ENCODE measurements at regions not wholly inside any gene's neighbourhood (a gene's known extent, or its start where the extent isn't known, plus 50 kb on each side); places are given as distances from the start of the nearest gene placed in this dataset.
"Not testable (repeated sequence)": the region's sequence is repeated elsewhere in the genome, so short reads cannot be mapped to it uniquely, and the experiment has no call there.

DNA sequence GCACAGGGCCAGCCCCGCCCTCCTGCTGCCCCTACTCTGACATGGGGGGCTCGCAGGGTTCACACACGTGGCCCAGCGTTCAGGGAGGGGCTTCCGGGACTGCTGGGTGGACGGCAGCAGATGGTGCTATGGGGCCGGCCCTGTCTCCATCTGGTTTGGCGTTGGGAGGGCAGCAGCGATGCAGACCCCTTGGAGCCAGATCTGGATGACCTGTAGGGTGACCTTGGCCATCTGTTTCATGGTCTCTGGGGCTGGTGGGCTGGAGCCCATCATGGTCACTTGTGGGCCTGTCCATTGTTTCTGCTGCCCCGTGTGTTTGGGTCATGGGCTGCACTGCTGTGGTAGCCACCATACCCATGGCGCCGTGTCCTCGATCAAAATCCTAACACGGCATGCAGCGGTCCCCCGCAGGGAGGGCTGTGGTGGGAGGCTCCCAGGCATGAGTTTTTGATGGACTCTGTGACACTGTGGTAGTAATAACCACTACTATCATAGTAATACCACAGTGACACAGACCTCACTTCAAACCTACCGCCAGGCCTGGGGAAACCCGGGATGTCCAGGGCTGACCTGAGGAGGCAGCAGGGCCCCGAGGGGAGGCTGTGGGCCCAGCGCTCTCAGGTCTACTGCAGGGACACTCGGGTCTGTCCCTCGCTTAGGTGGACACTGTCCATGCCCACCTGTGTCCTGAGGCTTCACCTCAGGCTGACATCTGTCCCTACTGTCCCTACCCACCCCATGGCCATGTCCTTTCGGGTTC is 359.4 kb downstream of the TMEM121 start:
- peaks cover 4% of the 10 kb centered on the region for H3K9me3 ChIP-seq (ENCODE audit: severe bottlenecking)
- H3K27ac ChIP-seq: no peak overlapping the region
- no peaks in the 10 kb centered on the region for H3K36me3 ChIP-seq
- TF ChIP-seq, protein P1, sequence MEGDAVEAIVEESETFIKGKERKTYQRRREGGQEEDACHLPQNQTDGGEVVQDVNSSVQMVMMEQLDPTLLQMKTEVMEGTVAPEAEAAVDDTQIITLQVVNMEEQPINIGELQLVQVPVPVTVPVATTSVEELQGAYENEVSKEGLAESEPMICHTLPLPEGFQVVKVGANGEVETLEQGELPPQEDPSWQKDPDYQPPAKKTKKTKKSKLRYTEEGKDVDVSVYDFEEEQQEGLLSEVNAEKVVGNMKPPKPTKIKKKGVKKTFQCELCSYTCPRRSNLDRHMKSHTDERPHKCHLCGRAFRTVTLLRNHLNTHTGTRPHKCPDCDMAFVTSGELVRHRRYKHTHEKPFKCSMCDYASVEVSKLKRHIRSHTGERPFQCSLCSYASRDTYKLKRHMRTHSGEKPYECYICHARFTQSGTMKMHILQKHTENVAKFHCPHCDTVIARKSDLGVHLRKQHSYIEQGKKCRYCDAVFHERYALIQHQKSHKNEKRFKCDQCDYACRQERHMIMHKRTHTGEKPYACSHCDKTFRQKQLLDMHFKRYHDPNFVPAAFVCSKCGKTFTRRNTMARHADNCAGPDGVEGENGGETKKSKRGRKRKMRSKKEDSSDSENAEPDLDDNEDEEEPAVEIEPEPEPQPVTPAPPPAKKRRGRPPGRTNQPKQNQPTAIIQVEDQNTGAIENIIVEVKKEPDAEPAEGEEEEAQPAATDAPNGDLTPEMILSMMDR (IDR thresholded peaks at IDR 0.05; ENCODE audit: low read depth, low read length): no peak
- peak; percentile 1 for DNase-seq
- H3K4me3 ChIP-seq (ENCODE audit: low read depth, low read length): no peak overlapping the region
- H3K27me3 ChIP-seq (ENCODE audit: insufficient read depth, low read depth, severe bottlenecking): peaks cover 67% of the 10 kb centered on the region

DNA sequence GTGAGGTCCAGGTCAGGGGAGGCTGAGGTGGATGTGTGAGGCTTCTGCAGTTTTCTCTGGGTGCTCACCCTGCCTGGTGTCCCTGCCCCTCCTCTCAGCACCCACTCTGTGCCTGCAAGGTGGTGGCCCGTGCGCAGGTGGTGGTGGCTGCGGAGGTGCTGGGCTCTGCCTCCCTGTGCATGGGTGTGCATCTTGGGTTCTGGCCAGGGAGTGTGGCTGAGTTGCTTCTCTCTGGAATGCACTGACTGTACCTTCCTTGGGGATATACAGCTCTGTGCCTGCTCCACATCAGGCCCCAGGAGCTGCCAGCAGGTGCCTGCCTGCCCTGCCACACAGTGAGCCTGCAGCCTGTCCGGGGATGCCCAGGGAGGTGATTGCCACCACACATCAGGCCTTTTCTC is 360.4 kb downstream of the TMEM121 start:
- H3K4me3 ChIP-seq (ENCODE audit: low read depth, low read length); H3K27ac ChIP-seq; H3K36me3 ChIP-seq; H3K9me3 ChIP-seq (ENCODE audit: severe bottlenecking): not testable (repeated sequence)
- DNase-seq: peak; percentile 1
- H3K27me3 ChIP-seq (ENCODE audit: insufficient read depth, low read depth, severe bottlenecking): peaks cover 68% of the 10 kb centered on the region

DNA sequence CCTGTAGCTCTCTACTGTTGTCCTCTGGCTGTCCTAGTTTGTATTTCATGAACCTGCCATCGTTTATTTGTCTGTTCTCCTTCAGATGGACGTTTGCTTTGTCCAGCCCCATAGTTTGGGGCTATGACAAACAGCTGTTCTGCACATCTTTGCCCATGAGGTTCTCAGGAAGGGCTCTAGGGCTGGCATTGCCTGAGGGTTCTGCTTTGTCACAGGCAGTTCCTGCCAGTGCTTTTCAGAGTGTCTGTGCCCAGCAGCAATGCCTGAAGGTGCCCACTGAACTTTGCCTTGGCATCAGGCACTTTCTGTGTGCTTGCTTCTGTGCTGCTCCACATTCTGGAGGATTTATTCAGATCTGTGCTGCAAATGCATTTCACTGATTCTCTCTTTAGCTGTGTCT is 361.3 kb downstream of the TMEM121 start:
- H3K27me3 ChIP-seq (ENCODE audit: insufficient read depth, low read depth, severe bottlenecking): peaks cover 69% of the 10 kb centered on the region
- no peak overlapping the region for H3K27ac ChIP-seq
- no peak for DNase-seq
- TF ChIP-seq, protein P1 (IDR thresholded peaks at IDR 0.05; ENCODE audit: low read depth, low read length): no peak
- H3K9me3 ChIP-seq (ENCODE audit: severe bottlenecking): peaks cover 4% of the 10 kb centered on the region
- no peak overlapping the region for H3K4me3 ChIP-seq (ENCODE audit: low read depth, low read length)
- no peaks in the 10 kb centered on the region for H3K36me3 ChIP-seq

DNA sequence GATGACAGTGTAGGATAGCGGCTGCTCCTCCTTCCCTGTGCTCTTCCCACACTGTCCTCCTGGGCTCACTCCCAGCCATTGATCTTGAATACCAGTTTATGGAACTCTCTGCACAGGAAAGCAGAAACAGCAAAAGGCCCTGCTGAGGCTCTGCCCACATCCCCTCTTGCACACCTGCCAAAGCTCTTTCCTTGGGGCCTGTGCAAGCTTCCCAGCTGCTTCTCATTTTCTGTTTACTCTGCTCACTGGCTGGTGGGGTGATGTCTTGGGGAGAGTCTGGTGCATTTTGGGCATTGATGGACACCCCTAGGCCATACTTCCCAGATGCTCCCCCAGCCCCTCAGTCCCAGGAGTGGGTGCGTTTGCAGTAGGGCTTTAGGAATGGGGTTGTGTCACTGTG is 361.8 kb downstream of the TMEM121 start:
- H3K4me3 ChIP-seq (ENCODE audit: low read depth, low read length): no peak overlapping the region
- H3K27me3 ChIP-seq (ENCODE audit: insufficient read depth, low read depth, severe bottlenecking): peaks cover 66% of the 10 kb centered on the region
- DNase-seq: no peak
- H3K27ac ChIP-seq: no peak overlapping the region
- peaks cover 4% of the 10 kb centered on the region for H3K9me3 ChIP-seq (ENCODE audit: severe bottlenecking)
- H3K36me3 ChIP-seq: no peaks in the 10 kb centered on the region
- TF ChIP-seq, protein P1 (IDR thresholded peaks at IDR 0.05; ENCODE audit: low read depth, low read length): no peak

DNA sequence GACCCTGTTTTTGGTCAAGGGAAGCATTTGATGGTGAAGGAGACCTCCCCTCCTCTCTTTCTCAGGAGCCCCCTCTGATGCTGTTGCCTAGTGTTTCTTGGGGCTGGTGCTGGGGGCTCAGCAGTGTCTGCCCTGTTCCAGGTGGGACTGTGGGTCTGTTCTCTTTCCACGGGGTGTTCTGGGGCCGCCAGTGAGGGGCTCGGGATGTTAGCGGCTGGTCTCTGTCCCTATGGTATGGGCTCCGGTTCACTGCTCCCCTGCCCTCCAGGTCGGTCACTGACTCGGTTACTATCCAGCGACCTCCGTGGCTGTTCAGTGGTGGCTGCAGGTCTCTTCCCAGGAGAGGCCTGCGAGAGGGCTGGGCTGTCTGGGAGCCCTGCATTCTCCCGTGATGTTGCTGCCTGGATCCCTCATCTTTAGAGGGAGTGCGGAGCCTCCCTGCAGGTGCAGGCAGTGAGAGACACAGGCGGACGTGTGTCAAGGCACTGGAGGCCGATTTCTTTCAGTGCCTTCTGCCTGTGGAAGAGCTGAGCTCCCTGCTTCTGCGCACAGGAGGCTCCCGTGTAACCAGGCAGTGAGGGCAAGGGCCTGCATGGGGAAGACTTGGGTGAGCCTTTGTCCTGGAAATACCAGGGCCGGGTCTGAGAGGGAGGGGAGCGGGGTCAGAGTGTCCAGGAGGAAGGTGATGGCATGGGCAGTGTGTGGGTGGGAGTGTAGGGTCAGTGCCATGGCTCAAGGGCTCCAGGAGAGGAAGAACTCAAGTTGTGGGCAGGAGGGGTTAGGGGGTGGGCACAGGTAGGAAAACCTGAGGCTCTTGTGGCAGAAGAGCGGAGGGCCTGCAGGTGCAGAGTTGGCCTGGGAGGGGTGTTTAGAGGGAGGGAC is 362.6 kb downstream of the TMEM121 start:
- Histone ChIP-seq H3K9me3 (ENCODE audit: severe bottlenecking) (peaks cover 4% of the 10 kb centered on the region), H3K4me3 (ENCODE audit: low read depth, low read length) (no peak overlapping the region), H3K27me3 (ENCODE audit: insufficient read depth, low read depth, severe bottlenecking) (peaks cover 63% of the 10 kb centered on the region), H3K36me3 (no peaks in the 10 kb centered on the region), H3K27ac (no peak overlapping the region)
- TF ChIP-seq, protein P1 (IDR thresholded peaks at IDR 0.05; ENCODE audit: low read depth, low read length): no peak
- DNase-seq: no peak
